KMS-11 (cell line): ENCODE measurements at regions not wholly inside any gene's neighbourhood (a gene's known extent, or its start where the extent isn't known, plus 50 kb on each side); places are given as distances from the start of the nearest gene placed in this dataset.

Experiments used
- H2AFZ ChIP-seq: fragments of 200-600 bp; sonication (generic); 2 replicates; pipeline ENCODE4 v1.6.1; 2016; ENCODE audit warnings: antibody characterized with exemption, mixed run types, low read depth
- H3K27ac ChIP-seq: fragments of 200-600 bp; sonication (generic); 2 replicates; pipeline ENCODE4 v1.6.1; 2016; ENCODE audit warnings: mild to moderate bottlenecking, mixed run types
- H3K27me3 ChIP-seq: fragments of 200-600 bp; sonication (generic); 2 replicates; pipeline ENCODE4 v1.6.1; 2017; ENCODE audit warnings: mild to moderate bottlenecking, low read depth, mixed run types, moderate library complexity; ENCODE audit not compliant: insufficient read depth
- H3K36me3 ChIP-seq: fragments of 200-600 bp; sonication (generic); 2 replicates; pipeline ENCODE4 v1.6.1; 2017; ENCODE audit warnings: mild to moderate bottlenecking, mixed run types; ENCODE audit not compliant: insufficient read depth
- H3K4me1 ChIP-seq: fragments of 200-600 bp; sonication (generic); 2 replicates; pipeline ENCODE4 v1.6.1; 2016; ENCODE audit warnings: mild to moderate bottlenecking, low read depth, mixed run types; ENCODE audit not compliant: poor library complexity, severe bottlenecking
- H3K4me2 ChIP-seq: fragments of 200-600 bp; sonication (generic); 2 replicates; pipeline ENCODE4 v1.7.0; 2016; ENCODE audit warnings: mild to moderate bottlenecking, mixed run types
- H3K4me3 ChIP-seq: fragments of 200-600 bp; sonication (generic); IDR thresholded peaks from 2 replicates; pipeline ENCODE4 v1.6.1; 2017; ENCODE audit warnings: low read depth, low read length, mixed read lengths; ENCODE audit not compliant: insufficient read depth
- H3K79me2 ChIP-seq: fragments of 200-600 bp; sonication (generic); 2 replicates; pipeline ENCODE4 v1.6.1; 2016; ENCODE audit warnings: low read depth, mixed run types; ENCODE audit not compliant: insufficient read depth
- H3K9ac ChIP-seq: fragments of 200-600 bp; sonication (generic); 2 replicates; pipeline ENCODE4 v1.6.1; 2016; ENCODE audit warnings: mild to moderate bottlenecking, mixed run types
- H4K20me1 ChIP-seq: fragments of 200-600 bp; sonication (generic); 2 replicates; pipeline ENCODE4 v1.6.1; 2016; ENCODE audit warnings: mild to moderate bottlenecking, mixed run types; ENCODE audit not compliant: insufficient read depth
- CTCF ChIP-seq: fragments of 200-600 bp; sonication (generic); conservative IDR thresholded peaks from 2 replicates; pipeline ENCODE4 v1.6.1; 2017; ENCODE audit warnings: low read depth, mild to moderate bottlenecking, antibody characterized with exemption, low read length, moderate library complexity, mixed read lengths

DNA sequence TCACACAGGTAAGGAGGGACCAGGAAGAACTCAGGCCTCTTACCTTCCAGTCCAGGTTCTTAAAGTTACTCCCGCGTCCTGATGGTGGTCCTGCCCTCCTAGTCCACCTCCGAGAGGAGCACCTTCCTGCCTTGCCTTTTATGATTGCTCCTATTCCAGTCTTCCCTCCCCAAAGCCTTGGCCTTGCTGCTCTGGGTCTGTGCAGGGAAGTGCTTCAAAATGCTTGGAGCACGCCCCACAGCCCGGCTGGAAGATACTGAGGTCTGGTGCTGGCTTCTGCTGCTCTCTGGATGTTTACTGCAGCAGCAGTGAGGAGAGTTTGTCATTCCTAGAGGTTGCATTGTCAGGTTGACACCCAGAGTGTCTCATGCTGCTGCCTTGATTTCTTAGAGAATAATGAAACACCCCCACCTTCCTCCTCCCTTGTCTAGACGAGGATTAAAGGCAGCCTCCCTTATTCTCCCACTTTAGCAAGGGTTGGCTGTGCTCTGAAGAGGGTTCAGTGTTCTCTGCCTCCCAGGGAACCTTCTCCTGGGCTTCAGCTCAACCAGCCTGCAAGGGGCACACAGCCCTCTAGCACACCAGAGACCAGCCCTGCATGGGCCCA lies 142.2 kb upstream of the CACNA1E start:
- no peak for TF ChIP-seq CTCF
- H3K36me3 ChIP-seq, result no peaks in the 10 kb centered on the region
- H3K27ac ChIP-seq, result no peak overlapping the region
- H4K20me1 ChIP-seq, result no peaks in the 10 kb centered on the region
- no peak overlapping the region for H3K4me3 ChIP-seq
- H3K9ac ChIP-seq, result no peak overlapping the region
- no peaks in the 10 kb centered on the region for H3K4me1 ChIP-seq
- H3K4me2 ChIP-seq, result no peak overlapping the region
- H3K79me2 ChIP-seq, result no peaks in the 10 kb centered on the region
- no peaks in the 10 kb centered on the region for H3K27me3 ChIP-seq
- no peak overlapping the region for H2AFZ ChIP-seq

GRCh38 chr1:181344091-181344490 lies 139.2 kb upstream of the CACNA1E start:
- H2AFZ ChIP-seq, result no peak overlapping the region
- no peaks in the 10 kb centered on the region for H3K4me1 ChIP-seq
- TF ChIP-seq CTCF, result no peak
- no peaks in the 10 kb centered on the region for H3K27me3 ChIP-seq
- H4K20me1 ChIP-seq, result no peaks in the 10 kb centered on the region
- no peak overlapping the region for H3K27ac ChIP-seq
- no peaks in the 10 kb centered on the region for H3K36me3 ChIP-seq
- H3K4me2 ChIP-seq, result no peak overlapping the region
- H3K4me3 ChIP-seq, result no peak overlapping the region
- H3K9ac ChIP-seq, result no peak overlapping the region
- H3K79me2 ChIP-seq, result no peaks in the 10 kb centered on the region

GRCh38 chr1:181345146-181345545 lies 138.2 kb upstream of the CACNA1E start:
- TF ChIP-seq CTCF, result no peak
- Histone ChIP-seq H4K20me1 (no peaks in the 10 kb centered on the region), H3K4me1 (no peaks in the 10 kb centered on the region), H2AFZ (no peak overlapping the region), H3K79me2 (no peaks in the 10 kb centered on the region), H3K4me2 (no peak overlapping the region), H3K27ac (no peak overlapping the region), H3K4me3 (no peak overlapping the region), H3K36me3 (no peaks in the 10 kb centered on the region), H3K9ac (no peak overlapping the region), H3K27me3 (no peaks in the 10 kb centered on the region)

DNA sequence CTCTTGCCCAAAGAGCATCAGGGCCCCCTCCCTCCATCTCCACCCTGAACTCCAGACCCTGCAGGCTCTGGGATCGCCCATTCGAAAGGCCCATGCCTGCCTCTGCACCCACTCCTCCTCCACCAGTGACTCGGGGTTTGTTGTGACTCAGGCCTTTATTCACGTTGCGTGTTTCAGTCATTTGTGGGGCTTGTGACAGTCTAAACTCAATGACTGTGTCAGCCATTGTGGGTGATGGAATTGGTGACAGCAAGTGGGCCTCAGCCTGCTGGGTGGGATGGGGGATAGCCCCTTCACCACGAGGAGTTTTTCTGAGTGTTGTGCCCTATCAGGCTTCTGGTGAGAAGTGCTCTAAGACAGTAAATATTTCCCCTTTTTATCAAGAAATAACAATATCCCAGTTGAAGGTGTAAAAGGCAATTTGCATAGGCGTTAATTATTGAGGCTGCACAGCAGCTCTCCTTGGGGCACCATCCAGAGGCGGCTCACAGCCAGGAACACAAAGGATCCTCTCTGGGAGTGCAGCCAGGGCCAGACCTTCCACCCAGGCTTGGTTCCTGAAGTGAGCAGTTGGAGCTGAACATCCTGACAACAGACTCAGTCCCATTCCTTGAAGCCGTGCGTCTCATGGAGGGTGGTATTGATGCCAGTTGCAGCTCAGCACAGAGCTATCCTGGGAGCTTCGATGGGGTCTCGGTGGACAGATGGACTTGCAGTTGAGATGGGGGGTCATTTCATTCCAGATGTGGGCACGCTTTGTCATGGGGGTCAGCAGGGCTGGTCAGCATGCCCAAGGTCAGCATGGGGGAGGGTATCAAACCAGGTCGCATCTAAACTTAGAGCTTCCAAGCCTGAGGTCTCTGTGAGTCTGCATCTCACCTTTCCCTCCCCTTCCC lies 135.6 kb upstream of the CACNA1E start:
- no peaks in the 10 kb centered on the region for H3K79me2 ChIP-seq
- no peaks in the 10 kb centered on the region for H3K4me1 ChIP-seq
- H4K20me1 ChIP-seq, result no peaks in the 10 kb centered on the region
- no peak overlapping the region for H3K4me3 ChIP-seq
- TF ChIP-seq CTCF, result no peak
- H3K4me2 ChIP-seq, result no peak overlapping the region
- H3K27ac ChIP-seq, result no peak overlapping the region
- H2AFZ ChIP-seq, result no peak overlapping the region
- H3K9ac ChIP-seq, result no peak overlapping the region
- H3K36me3 ChIP-seq, result no peaks in the 10 kb centered on the region
- H3K27me3 ChIP-seq, result no peaks in the 10 kb centered on the region
